ENCODE measurements at regions not wholly inside any gene's neighbourhood (a gene's known extent, or its start where the extent isn't known, plus 50 kb on each side); places are given as distances from the start of the nearest gene placed in this dataset.
"Not testable (repeated sequence)": the region's sequence is repeated elsewhere in the genome, so short reads cannot be mapped to it uniquely, and the experiment has no call there.

DNA sequence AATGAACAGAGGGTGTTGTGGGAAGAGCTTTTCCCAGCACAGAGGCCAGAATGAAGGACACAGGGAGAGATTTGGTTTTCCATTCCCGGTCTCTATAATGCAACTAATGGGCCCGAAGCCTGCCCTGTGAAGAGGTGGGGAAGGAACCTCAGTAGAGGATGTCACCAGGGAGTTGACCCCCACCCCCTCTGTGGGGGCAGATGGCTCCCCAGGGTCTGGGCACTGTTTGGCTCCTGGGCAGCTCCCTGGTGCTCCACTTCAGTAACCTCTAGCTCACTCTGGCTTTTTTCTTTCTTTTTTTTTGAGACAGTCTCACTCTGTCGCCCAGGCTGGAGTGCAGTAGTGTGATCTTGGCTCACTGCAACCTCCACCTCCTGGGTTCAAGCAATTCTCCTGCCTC, 109.1 kb upstream of the DLG1 start:
- Histone ChIP-seq H3K4me3 (no peak overlapping the region), H3K27ac (no peak overlapping the region), H3K4me1 (no peaks in the 10 kb centered on the region), H3K36me3 (no peaks in the 10 kb centered on the region), H3K9me3 (no peaks in the 10 kb centered on the region), H3K27me3 (no peaks in the 10 kb centered on the region)
- TF ChIP-seq, protein P1, sequence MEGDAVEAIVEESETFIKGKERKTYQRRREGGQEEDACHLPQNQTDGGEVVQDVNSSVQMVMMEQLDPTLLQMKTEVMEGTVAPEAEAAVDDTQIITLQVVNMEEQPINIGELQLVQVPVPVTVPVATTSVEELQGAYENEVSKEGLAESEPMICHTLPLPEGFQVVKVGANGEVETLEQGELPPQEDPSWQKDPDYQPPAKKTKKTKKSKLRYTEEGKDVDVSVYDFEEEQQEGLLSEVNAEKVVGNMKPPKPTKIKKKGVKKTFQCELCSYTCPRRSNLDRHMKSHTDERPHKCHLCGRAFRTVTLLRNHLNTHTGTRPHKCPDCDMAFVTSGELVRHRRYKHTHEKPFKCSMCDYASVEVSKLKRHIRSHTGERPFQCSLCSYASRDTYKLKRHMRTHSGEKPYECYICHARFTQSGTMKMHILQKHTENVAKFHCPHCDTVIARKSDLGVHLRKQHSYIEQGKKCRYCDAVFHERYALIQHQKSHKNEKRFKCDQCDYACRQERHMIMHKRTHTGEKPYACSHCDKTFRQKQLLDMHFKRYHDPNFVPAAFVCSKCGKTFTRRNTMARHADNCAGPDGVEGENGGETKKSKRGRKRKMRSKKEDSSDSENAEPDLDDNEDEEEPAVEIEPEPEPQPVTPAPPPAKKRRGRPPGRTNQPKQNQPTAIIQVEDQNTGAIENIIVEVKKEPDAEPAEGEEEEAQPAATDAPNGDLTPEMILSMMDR (IDR thresholded peaks at IDR 0.05), result no peak
- TF ChIP-seq POLR2A (IDR thresholded peaks at IDR 0.05), result no peak
- DNase-seq, result no peak

GRCh38 chr3:197407053-197407452, 108.6 kb upstream of the DLG1 start:
- H3K9me3 ChIP-seq, result no peaks in the 10 kb centered on the region
- no peaks in the 10 kb centered on the region for H3K36me3 ChIP-seq
- H3K27ac ChIP-seq, result no peak overlapping the region
- DNase-seq, result no peak
- H3K4me3 ChIP-seq, result no peak overlapping the region
- no peaks in the 10 kb centered on the region for H3K4me1 ChIP-seq
- TF ChIP-seq POLR2A (IDR thresholded peaks at IDR 0.05), result no peak
- no peaks in the 10 kb centered on the region for H3K27me3 ChIP-seq

DNA sequence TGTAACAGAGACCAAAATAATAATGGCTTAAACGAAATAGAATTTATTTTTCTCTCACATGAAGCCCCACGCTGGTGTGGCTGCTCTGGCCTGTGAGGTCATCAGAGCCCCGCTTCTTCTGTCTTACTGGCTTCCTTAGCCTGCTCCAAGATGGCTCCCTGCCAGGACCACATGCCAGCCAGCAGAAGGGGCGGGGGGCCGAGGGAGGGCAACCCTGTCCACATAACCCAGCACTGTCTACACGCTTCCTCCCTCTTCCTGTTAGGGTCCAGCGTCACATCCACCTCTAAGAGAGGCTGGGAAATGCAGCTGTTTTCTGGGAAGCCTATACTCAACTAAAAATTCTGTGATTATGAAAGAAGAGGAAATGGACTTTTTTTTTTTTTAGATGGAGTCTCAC, 107.9 kb upstream of the DLG1 start:
- H3K36me3 ChIP-seq, result no peaks in the 10 kb centered on the region
- no peak for DNase-seq
- no peak overlapping the region for H3K27ac ChIP-seq
- no peaks in the 10 kb centered on the region for H3K9me3 ChIP-seq
- H3K4me1 ChIP-seq, result no peaks in the 10 kb centered on the region
- no peaks in the 10 kb centered on the region for H3K27me3 ChIP-seq
- no peak overlapping the region for H3K4me3 ChIP-seq
- no peak for TF ChIP-seq POLR2A (IDR thresholded peaks at IDR 0.05)
- TF ChIP-seq, protein P1 (IDR thresholded peaks at IDR 0.05), result no peak

GRCh38 chr3:197404754-197405153, 106.3 kb upstream of the DLG1 start:
- Histone ChIP-seq H3K36me3 (no peaks in the 10 kb centered on the region), H3K27ac (no peak overlapping the region), H3K4me1 (no peaks in the 10 kb centered on the region), H3K27me3 (no peaks in the 10 kb centered on the region), H3K9me3 (no peaks in the 10 kb centered on the region), H3K4me3 (no peak overlapping the region)
- DNase-seq, result no peak
- no peak for TF ChIP-seq POLR2A (IDR thresholded peaks at IDR 0.05)

DNA sequence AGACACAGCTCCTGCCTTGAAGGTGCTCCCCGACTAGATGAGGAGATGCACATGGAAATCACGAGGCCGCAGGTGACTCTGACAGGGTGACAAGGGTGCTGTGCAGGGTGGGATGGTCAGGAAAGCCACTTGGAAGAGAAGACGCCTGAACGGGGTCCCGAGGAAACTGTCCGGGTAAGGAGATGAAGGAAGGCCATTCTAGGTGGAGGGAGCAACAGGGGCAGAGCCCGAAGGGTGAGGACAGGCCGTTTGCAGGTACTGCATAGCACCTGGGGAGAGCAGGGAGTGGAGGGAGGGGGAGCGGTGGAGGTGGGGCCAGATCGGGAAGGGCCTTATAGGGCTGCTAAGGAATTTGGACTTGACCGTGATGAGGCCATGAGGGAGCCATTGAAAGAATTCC, 105.6 kb upstream of the DLG1 start:
- no peak for DNase-seq
- Histone ChIP-seq H3K27me3 (no peaks in the 10 kb centered on the region), H3K9me3 (no peaks in the 10 kb centered on the region), H3K36me3 (no peaks in the 10 kb centered on the region), H3K27ac (no peak overlapping the region), H3K4me3 (no peak overlapping the region), H3K4me1 (no peaks in the 10 kb centered on the region)
- TF ChIP-seq, protein P1 (IDR thresholded peaks at IDR 0.05), result no peak
- no peak for TF ChIP-seq POLR2A (IDR thresholded peaks at IDR 0.05)

DNA sequence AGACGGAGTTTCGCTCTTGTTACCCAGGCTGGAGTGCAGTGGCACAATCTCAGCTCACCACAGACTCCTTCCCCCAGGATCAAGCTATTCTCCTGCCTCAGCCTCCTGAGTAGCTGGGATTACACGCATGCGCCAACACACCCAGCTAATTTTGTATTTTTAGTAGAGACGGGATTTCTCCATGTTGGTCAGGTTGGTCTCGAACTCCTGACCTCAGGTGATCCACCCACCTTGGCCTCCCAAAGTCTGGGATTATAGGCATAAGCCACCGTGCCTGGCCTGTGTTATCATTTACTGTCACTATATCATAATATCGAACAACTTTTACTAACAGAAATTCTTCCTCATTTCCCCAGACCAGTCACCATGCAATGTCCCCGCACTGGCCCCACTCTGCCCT, 104.0 kb upstream of the DLG1 start:
- DNase-seq, H3K27me3 ChIP-seq, H3K36me3 ChIP-seq, H3K4me1 ChIP-seq, H3K27ac ChIP-seq, H3K4me3 ChIP-seq, H3K9me3 ChIP-seq: not testable (repeated sequence)

DNA sequence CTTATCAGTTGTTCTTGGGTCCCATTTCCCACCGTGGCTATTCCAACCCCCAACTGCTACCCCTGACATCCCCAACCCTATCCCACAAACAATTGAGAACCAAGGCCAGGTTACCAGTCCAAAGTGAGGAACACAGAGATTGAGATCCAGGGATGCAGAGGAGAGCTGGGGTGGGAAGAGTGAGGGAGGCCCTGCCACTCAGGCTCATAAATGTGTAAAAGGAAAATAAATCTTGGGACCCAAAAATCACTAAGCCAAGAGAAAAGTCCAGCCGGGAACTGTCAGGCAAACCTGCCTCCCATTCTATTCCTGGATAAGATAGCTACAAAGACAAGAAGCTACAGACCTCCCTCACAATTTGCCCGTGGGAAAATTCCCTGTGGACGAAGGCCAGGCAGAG, 101.1 kb upstream of the DLG1 start:
- no peaks in the 10 kb centered on the region for H3K9me3 ChIP-seq
- H3K36me3 ChIP-seq, result no peaks in the 10 kb centered on the region
- H3K4me1 ChIP-seq, result no peaks in the 10 kb centered on the region
- DNase-seq, result no peak
- H3K27me3 ChIP-seq, result no peaks in the 10 kb centered on the region
- no peak overlapping the region for H3K27ac ChIP-seq
- TF ChIP-seq, protein P1 (IDR thresholded peaks at IDR 0.05), result no peak
- no peak for TF ChIP-seq POLR2A (IDR thresholded peaks at IDR 0.05)
- H3K4me3 ChIP-seq, result no peak overlapping the region
